WTC11 (cell line): ENCODE measurements at regions not wholly inside any gene's neighbourhood (a gene's known extent, or its start where the extent isn't known, plus 50 kb on each side); places are given as distances from the start of the nearest gene placed in this dataset.

Source experiments
- ATAC-seq: fragments of 200-7000 bp; cut with Tn5 transposase; 2 replicates; pipeline ENCODE4 v1.10.0; 2021; ENCODE audit warnings: mild to moderate bottlenecking, moderate library complexity
- CTCF ChIA-PET: fragments of 300-600 bp; sonication (Branson Sonifier 250); formaldehyde crosslinking; loops from one replicate; lab custom pipeline; 2021; ENCODE audit warnings: antibody characterized with exemption; lab: Charles Lee
- POLR2A ChIA-PET: fragments of 350-600 bp; sonication (Branson Sonifier 250); formaldehyde crosslinking; loops from one replicate; lab custom pipeline; 2021; ENCODE audit warnings: antibody characterized with exemption; lab: Charles Lee
- DNase-seq: peaks from one replicate; pipeline ENCODE4 v3.0.0; 2021; ENCODE audit warnings: low spot score
- H3K27ac Mint-ChIP-seq: 2 replicates; pipeline ENCODE4 v1.8.0; 2021; ENCODE audit warnings: mixed read lengths
- H3K27me3 Mint-ChIP-seq: 2 replicates; pipeline ENCODE4 v1.8.0; 2021; ENCODE audit warnings: low read depth, mild to moderate bottlenecking, moderate library complexity, mixed read lengths
- H3K36me3 Mint-ChIP-seq: 2 replicates; pipeline ENCODE4 v1.8.0; 2021; ENCODE audit warnings: mixed read lengths
- H3K4me1 Mint-ChIP-seq: 2 replicates; pipeline ENCODE4 v1.8.0; 2022; ENCODE audit warnings: mixed read lengths
- H3K4me3 Mint-ChIP-seq: 2 replicates; pipeline ENCODE4 v1.8.0; 2021; ENCODE audit warnings: mild to moderate bottlenecking, moderate library complexity, mixed read lengths
- H3K9me3 Mint-ChIP-seq: 2 replicates; pipeline ENCODE4 v1.8.0; 2021; ENCODE audit warnings: mixed read lengths
- ELF4 ChIP-seq: sonication (generic); formaldehyde crosslinking; IDR thresholded peaks from 2 replicates; pipeline ENCODE4 v1.8.1; 2022; ENCODE audit warnings: low read depth, mild to moderate bottlenecking, moderate library complexity, missing genetic modification reagents
- EMX1 ChIP-seq: fragments of 250-450 bp; sonication (Bioruptor Pico); IDR thresholded peaks from 2 replicates; pipeline ENCODE4 v1.8.0; 2021; ENCODE audit warnings: mild to moderate bottlenecking
- FOXJ3 ChIP-seq: sonication (generic); formaldehyde crosslinking; IDR thresholded peaks from 2 replicates; pipeline ENCODE4 v1.9.0; 2021; ENCODE audit warnings: missing genetic modification reagents, mild to moderate bottlenecking, borderline replicate concordance
- FOXK1 ChIP-seq: sonication (generic); formaldehyde crosslinking; IDR thresholded peaks from 2 replicates; pipeline ENCODE4 v1.8.0; 2022; ENCODE audit warnings: mild to moderate bottlenecking, moderate library complexity, missing genetic modification reagents
- FOXP1 ChIP-seq: sonication (generic); formaldehyde crosslinking; IDR thresholded peaks from 2 replicates; pipeline ENCODE4 v1.8.0; 2022; ENCODE audit warnings: missing genetic modification reagents, mild to moderate bottlenecking, moderate library complexity, borderline replicate concordance
- HMGA2 ChIP-seq: fragments of 250-450 bp; sonication (Bioruptor Pico); IDR thresholded peaks from 2 replicates; pipeline ENCODE4 v1.4.0; 2021; ENCODE audit warnings: mild to moderate bottlenecking, moderate library complexity
- JUN ChIP-seq: sonication (generic); formaldehyde crosslinking; IDR thresholded peaks from 2 replicates; pipeline ENCODE4 v1.8.0; 2023; ENCODE audit warnings: mild to moderate bottlenecking, missing genetic modification reagents
- NR2C2 ChIP-seq: sonication (generic); formaldehyde crosslinking; IDR thresholded peaks from 2 replicates; pipeline ENCODE4 v1.8.0; 2022; ENCODE audit warnings: mild to moderate bottlenecking, missing genetic modification reagents
- NR3C1 ChIP-seq: sonication (generic); formaldehyde crosslinking; conservative IDR thresholded peaks from 2 replicates; pipeline ENCODE4 v1.8.1; 2023; ENCODE audit warnings: low read depth, mild to moderate bottlenecking, missing genetic modification reagents
- RELA ChIP-seq: sonication (generic); formaldehyde crosslinking; IDR thresholded peaks from 2 replicates; pipeline ENCODE4 v1.8.1; 2022; ENCODE audit warnings: missing genetic modification reagents, mild to moderate bottlenecking, borderline replicate concordance
- SMAD4 ChIP-seq: sonication (generic); formaldehyde crosslinking; IDR thresholded peaks from 2 replicates; pipeline ENCODE4 v1.8.0; 2022; ENCODE audit warnings: mild to moderate bottlenecking, missing genetic modification reagents
- ZBTB21 ChIP-seq: sonication (generic); formaldehyde crosslinking; IDR thresholded peaks from 2 replicates; pipeline ENCODE4 v1.8.1; 2023; ENCODE audit warnings: mild to moderate bottlenecking, missing genetic modification reagents, borderline replicate concordance
- ZNF121 ChIP-seq: sonication (generic); formaldehyde crosslinking; IDR thresholded peaks from 2 replicates; pipeline ENCODE4 v1.8.0; 2023; ENCODE audit warnings: missing genetic modification reagents
- ZNF263 ChIP-seq: sonication (generic); formaldehyde crosslinking; IDR thresholded peaks from 2 replicates; pipeline ENCODE4 v1.8.1; 2022; ENCODE audit warnings: low read depth, mild to moderate bottlenecking, moderate library complexity, missing genetic modification reagents
- ZNF317 ChIP-seq: sonication (generic); formaldehyde crosslinking; IDR thresholded peaks from 2 replicates; pipeline ENCODE4 v1.8.1; 2023; ENCODE audit warnings: low read depth, mild to moderate bottlenecking, moderate library complexity, missing genetic modification reagents, borderline replicate concordance
- ZNF416 ChIP-seq: fragments of 250-450 bp; sonication (Bioruptor Pico); IDR thresholded peaks from 2 replicates; pipeline ENCODE4 v1.9.0; 2021; ENCODE audit warnings: mild to moderate bottlenecking, inconsistent platforms
- TF ChIP-seq, protein P1 (sequence below): sonication (generic); formaldehyde crosslinking; IDR thresholded peaks from 2 replicates; pipeline ENCODE4 v1.8.0; 2022; ENCODE audit warnings: mild to moderate bottlenecking, missing genetic modification reagents
- TF ChIP-seq, protein P2 (sequence below): fragments of 250-450 bp; sonication (Bioruptor Pico); IDR thresholded peaks from 2 replicates; pipeline ENCODE4 v1.9.0; 2021; ENCODE audit warnings: moderate library complexity, mild to moderate bottlenecking, inconsistent platforms, borderline replicate concordance
- TF ChIP-seq, protein P3 (sequence below): sonication (generic); formaldehyde crosslinking; conservative IDR thresholded peaks from 2 replicates; pipeline ENCODE4 v1.8.1; 2023; ENCODE audit warnings: mild to moderate bottlenecking, low read depth, missing genetic modification reagents, moderate library complexity
- TF ChIP-seq, protein P4 (sequence below): sonication (generic); formaldehyde crosslinking; IDR thresholded peaks from 2 replicates; pipeline ENCODE4 v1.8.1; 2023; ENCODE audit warnings: mild to moderate bottlenecking, missing genetic modification reagents
- TF ChIP-seq, protein P5 (sequence below): sonication (generic); formaldehyde crosslinking; IDR thresholded peaks from 2 replicates; pipeline ENCODE4 v1.8.0; 2023; ENCODE audit warnings: mild to moderate bottlenecking, missing genetic modification reagents

DNA sequence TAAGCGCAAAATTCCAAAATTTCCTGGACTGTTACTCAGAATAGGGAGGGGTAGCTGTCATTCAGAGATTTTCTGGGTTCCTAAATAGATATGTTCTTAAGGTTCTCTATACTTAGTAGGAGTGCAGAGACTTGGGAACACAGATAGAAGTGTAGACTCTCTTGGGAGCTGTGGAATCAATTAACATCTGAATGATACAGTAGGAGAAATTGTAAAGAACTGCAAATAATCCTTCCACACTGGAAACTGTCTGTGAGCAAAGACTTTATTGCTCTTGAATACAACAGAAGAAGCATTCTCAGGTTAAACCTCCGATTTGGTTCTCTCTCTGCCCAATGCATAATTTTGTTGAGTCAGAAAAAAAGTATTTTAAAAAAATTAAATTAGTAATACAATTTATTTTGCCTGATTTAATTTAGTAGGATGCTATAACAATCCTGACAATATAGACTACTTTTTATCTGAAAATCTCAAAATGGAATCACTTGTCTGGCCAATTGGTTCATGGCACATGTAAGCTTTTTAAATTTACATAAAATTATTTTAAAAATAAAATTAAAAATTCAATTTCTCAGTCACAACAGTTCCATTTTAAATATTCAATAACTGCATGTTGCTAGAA is 1754.3 kb downstream of the PLA2G4A start (continued):
- TF ChIP-seq FOXJ3 (CRISPR knock-in tag) (no peak), EMX1 (CRISPR knock-in tag) (no peak), NR2C2 (CRISPR knock-in tag) (no peak), FOXP1 (no peak), SMAD4 (CRISPR knock-in tag) (no peak)
- TF ChIP-seq, protein P1, sequence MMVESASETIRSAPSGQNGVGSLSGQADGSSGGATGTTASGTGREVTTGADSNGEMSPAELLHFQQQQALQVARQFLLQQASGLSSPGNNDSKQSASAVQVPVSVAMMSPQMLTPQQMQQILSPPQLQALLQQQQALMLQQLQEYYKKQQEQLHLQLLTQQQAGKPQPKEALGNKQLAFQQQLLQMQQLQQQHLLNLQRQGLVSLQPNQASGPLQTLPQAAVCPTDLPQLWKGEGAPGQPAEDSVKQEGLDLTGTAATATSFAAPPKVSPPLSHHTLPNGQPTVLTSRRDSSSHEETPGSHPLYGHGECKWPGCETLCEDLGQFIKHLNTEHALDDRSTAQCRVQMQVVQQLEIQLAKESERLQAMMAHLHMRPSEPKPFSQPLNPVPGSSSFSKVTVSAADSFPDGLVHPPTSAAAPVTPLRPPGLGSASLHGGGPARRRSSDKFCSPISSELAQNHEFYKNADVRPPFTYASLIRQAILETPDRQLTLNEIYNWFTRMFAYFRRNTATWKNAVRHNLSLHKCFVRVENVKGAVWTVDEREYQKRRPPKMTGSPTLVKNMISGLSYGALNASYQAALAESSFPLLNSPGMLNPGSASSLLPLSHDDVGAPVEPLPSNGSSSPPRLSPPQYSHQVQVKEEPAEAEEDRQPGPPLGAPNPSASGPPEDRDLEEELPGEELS: no peak
- TF ChIP-seq, protein P2, sequence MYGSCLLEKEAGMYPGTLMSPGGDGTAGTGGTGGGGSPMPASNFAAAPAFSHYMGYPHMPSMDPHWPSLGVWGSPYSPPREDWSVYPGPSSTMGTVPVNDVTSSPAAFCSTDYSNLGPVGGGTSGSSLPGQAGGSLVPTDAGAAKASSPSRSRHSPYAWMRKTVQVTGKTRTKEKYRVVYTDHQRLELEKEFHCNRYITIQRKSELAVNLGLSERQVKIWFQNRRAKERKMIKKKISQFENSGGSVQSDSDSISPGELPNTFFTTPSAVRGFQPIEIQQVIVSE (CRISPR knock-in tag): no peak

DNA sequence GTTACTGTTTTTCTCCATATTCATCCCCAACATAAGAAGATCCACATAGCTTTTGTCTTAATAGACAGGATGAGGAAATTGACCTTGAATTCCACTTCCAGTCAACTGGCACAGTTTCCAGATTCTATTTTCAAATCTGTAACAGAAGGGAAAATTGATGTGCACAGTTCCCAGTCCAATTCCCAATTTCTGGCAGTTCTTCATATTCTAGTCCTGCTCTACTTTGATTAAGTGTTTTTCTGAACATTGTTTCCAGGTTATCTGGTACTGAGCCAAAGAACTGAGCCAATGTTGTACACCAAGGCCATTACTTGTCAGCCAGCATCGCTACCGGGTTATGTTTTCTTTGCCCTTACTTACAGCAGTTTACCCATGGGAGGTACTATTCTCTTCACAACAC is 1755.4 kb downstream of the PLA2G4A start:
- H3K4me1 Mint-ChIP-seq: peaks cover 5% of the 10 kb centered on the region; the same call in 1 of the 2 replicates
- no peaks in the 10 kb centered on the region for H3K36me3 Mint-ChIP-seq
- ChIA-PET CTCF (no interaction called here), POLR2A (no interaction called here)
- ATAC-seq: no peak
- no peak for DNase-seq
- H3K9me3 Mint-ChIP-seq: no peaks in the 10 kb centered on the region
- H3K4me3 Mint-ChIP-seq: no peak overlapping the region
- TF ChIP-seq, protein P3, sequence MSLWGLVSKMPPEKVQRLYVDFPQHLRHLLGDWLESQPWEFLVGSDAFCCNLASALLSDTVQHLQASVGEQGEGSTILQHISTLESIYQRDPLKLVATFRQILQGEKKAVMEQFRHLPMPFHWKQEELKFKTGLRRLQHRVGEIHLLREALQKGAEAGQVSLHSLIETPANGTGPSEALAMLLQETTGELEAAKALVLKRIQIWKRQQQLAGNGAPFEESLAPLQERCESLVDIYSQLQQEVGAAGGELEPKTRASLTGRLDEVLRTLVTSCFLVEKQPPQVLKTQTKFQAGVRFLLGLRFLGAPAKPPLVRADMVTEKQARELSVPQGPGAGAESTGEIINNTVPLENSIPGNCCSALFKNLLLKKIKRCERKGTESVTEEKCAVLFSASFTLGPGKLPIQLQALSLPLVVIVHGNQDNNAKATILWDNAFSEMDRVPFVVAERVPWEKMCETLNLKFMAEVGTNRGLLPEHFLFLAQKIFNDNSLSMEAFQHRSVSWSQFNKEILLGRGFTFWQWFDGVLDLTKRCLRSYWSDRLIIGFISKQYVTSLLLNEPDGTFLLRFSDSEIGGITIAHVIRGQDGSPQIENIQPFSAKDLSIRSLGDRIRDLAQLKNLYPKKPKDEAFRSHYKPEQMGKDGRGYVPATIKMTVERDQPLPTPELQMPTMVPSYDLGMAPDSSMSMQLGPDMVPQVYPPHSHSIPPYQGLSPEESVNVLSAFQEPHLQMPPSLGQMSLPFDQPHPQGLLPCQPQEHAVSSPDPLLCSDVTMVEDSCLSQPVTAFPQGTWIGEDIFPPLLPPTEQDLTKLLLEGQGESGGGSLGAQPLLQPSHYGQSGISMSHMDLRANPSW: no peak
- TF ChIP-seq JUN (CRISPR knock-in tag) (no peak), HMGA2 (CRISPR knock-in tag) (no peak), ZNF263 (CRISPR knock-in tag) (no peak), EMX1 (CRISPR knock-in tag) (no peak), FOXJ3 (CRISPR knock-in tag) (no peak), ZNF121 (no peak)
- no peak overlapping the region for H3K27ac Mint-ChIP-seq
- H3K27me3 Mint-ChIP-seq: peaks cover 9% of the 10 kb centered on the region

DNA sequence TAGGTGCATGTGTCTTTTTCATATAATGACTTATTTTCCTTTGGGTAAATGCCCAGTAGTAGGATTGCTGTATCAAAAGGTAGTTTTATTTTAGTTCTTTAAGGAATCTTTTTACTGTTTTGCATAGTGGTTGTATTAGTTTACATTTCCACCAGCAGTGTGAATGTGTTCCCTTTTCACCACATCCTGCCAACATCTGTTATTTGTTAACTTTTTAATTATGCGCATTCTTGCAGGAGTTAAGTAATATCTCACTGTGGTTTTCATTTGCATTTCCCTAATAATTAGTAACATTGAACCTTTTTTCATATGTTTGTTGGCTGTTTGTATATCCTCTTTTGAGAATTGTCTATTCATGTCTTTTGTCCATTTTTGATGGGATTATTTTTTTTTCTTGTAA is 1761.9 kb downstream of the PLA2G4A start:
- ATAC-seq (no peak), DNase-seq (no peak)
- POLR2A ChIA-PET: no interaction called here
- no peak for TF ChIP-seq ZNF121
- no peak for TF ChIP-seq ZNF263 (CRISPR knock-in tag)
- TF ChIP-seq NR2C2 (CRISPR knock-in tag): no peak
- no peak for TF ChIP-seq NR3C1 (CRISPR knock-in tag)
- no peak for TF ChIP-seq FOXK1
- no peak for TF ChIP-seq ELF4 (CRISPR knock-in tag)
- TF ChIP-seq, protein P4, sequence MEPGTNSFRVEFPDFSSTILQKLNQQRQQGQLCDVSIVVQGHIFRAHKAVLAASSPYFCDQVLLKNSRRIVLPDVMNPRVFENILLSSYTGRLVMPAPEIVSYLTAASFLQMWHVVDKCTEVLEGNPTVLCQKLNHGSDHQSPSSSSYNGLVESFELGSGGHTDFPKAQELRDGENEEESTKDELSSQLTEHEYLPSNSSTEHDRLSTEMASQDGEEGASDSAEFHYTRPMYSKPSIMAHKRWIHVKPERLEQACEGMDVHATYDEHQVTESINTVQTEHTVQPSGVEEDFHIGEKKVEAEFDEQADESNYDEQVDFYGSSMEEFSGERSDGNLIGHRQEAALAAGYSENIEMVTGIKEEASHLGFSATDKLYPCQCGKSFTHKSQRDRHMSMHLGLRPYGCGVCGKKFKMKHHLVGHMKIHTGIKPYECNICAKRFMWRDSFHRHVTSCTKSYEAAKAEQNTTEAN (CRISPR knock-in tag): no peak
- TF ChIP-seq, protein P1: no peak
- TF ChIP-seq ZNF416 (CRISPR knock-in tag): no peak
- no peak for TF ChIP-seq ZNF317 (CRISPR knock-in tag)
- no peak for TF ChIP-seq RELA (CRISPR knock-in tag)
- TF ChIP-seq ZBTB21 (CRISPR knock-in tag): no peak
- TF ChIP-seq, protein P5, sequence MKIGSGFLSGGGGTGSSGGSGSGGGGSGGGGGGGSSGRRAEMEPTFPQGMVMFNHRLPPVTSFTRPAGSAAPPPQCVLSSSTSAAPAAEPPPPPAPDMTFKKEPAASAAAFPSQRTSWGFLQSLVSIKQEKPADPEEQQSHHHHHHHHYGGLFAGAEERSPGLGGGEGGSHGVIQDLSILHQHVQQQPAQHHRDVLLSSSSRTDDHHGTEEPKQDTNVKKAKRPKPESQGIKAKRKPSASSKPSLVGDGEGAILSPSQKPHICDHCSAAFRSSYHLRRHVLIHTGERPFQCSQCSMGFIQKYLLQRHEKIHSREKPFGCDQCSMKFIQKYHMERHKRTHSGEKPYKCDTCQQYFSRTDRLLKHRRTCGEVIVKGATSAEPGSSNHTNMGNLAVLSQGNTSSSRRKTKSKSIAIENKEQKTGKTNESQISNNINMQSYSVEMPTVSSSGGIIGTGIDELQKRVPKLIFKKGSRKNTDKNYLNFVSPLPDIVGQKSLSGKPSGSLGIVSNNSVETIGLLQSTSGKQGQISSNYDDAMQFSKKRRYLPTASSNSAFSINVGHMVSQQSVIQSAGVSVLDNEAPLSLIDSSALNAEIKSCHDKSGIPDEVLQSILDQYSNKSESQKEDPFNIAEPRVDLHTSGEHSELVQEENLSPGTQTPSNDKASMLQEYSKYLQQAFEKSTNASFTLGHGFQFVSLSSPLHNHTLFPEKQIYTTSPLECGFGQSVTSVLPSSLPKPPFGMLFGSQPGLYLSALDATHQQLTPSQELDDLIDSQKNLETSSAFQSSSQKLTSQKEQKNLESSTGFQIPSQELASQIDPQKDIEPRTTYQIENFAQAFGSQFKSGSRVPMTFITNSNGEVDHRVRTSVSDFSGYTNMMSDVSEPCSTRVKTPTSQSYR (CRISPR knock-in tag): no peak

More for the DNA sequence above, 1761.9 kb downstream of the PLA2G4A start:
- Mint-ChIP-seq H3K4me1 (no peaks in the 10 kb centered on the region), H3K4me3 (no peak overlapping the region), H3K36me3 (peaks cover 3% of the 10 kb centered on the region; the same call in 1 of the 2 replicates), H3K27me3 (no peaks in the 10 kb centered on the region), H3K9me3 (peaks cover 11% of the 10 kb centered on the region), H3K27ac (no peak overlapping the region)
- CTCF ChIA-PET: no interaction called here
